ENCODE measurements at regions not wholly inside any gene's neighbourhood (a gene's known extent, or its start where the extent isn't known, plus 50 kb on each side); places are given as distances from the start of the nearest gene placed in this dataset.

DNA sequence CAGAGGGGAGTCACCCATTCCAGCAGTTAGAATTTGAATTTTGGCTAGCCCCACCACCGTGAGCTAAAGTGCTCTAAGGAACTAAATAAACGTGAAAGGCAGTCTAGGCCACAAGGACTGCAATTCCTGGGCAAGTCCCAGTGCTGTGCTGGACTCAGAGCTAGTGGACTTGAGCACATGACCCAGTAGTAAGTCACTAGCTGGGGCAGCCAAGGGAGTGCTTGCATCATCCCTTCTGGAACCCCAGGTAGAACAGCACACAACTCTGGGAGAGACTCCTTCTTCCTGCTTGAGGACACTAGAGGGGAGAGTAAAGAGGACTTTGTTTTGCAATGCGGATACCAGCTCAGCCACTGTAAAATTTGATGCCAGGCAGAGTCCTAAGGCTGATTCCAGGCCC lies 672.2 kb downstream of the CPS1 start:
- CTCF ChIA-PET, result no interaction called here
- POLR2A ChIA-PET, result no interaction called here
- no peak overlapping the region for H3K27ac ChIP-seq (ENCODE audit: insufficient read depth in 1 of 2, low read depth in 1 of 2, low read length in 2 of 2, poor library complexity in 1 of 2, severe bottlenecking in 2 of 2)
- DNase-seq, result no peak
- no peaks in the 10 kb centered on the region for H3K36me3 ChIP-seq (ENCODE audit: control insufficient read depth in 4 of 4, insufficient read depth in 4 of 4, low read length in 3 of 4)
- H3K27me3 ChIP-seq (replicated peaks in 2 of 5; ENCODE audit: control insufficient read depth in 4 of 5, insufficient read depth in 5 of 5, low read length in 4 of 5), result no peaks in the 10 kb centered on the region
- no peak overlapping the region for H3K4me3 ChIP-seq (ENCODE audit: control insufficient read depth in 1 of 7, extremely low read depth in 1 of 7, insufficient read depth in 4 of 7, low read depth in 2 of 7, low read length in 6 of 7)
- no peaks in the 10 kb centered on the region for H3K9me3 ChIP-seq (ENCODE audit: control extremely low read depth in 1 of 5, control insufficient read depth in 4 of 5, insufficient read depth in 2 of 5, low read depth in 1 of 5, low read length in 4 of 5)
- no peaks in the 10 kb centered on the region for H3K4me1 ChIP-seq (ENCODE audit: control extremely low read depth in 1 of 4, control insufficient read depth in 4 of 4, insufficient read depth in 4 of 4, low read length in 3 of 4)
- 88% methylated on average over 3 of the region's 3 CpGs for WGBS (ENCODE audit: insufficient coverage)

DNA sequence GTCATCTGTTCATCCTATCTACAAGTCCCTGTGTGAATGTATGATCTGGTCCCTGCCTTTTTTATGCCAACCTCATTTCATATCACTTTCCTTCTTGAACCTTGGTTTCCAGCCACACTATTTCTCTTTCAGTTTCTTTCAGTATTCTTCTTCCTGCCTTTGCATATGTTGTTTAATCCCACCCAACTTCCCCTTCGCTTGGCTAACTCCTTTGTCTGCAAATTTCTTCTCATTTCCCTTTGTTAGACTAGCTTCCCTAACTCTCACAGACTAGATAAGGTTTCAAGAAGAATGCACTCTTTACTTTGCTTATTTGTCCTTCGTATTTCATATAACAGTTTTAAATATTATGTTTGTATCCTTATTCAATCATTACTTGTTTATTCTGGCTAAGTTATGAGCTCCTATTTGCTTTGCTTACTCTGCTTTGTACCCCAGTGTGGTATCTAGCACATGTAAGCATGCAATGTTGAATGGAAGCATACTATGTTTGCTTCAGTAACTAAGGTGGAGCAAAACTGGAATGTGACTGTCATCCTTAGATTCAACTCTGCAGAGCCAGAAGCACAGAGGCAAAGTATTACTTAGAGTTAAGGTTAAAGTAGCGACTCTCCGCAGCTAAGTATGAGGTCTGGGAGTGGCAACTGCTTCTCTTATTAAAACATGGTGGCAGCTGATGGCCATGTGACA lies 681.3 kb downstream of the CPS1 start:
- CTCF ChIA-PET, result no interaction called here
- no CpG with 5 or more reads among the region's 4 CpGs for WGBS (ENCODE audit: insufficient coverage)
- POLR2A ChIA-PET, result no interaction called here
- no peak overlapping the region for H3K4me3 ChIP-seq (ENCODE audit: control insufficient read depth in 1 of 7, extremely low read depth in 1 of 7, insufficient read depth in 4 of 7, low read depth in 2 of 7, low read length in 6 of 7)
- peaks cover 0 to 1% (median 0%) of the 10 kb centered on the region in 5 experiments for H3K9me3 ChIP-seq (ENCODE audit: control extremely low read depth in 1 of 5, control insufficient read depth in 4 of 5, insufficient read depth in 2 of 5, low read depth in 1 of 5, low read length in 4 of 5)
- no peaks in the 10 kb centered on the region for H3K36me3 ChIP-seq (ENCODE audit: control insufficient read depth in 4 of 4, insufficient read depth in 4 of 4, low read length in 3 of 4)
- no peaks in the 10 kb centered on the region for H3K27me3 ChIP-seq (replicated peaks in 2 of 5; ENCODE audit: control insufficient read depth in 4 of 5, insufficient read depth in 5 of 5, low read length in 4 of 5)
- no peaks in the 10 kb centered on the region for H3K4me1 ChIP-seq (ENCODE audit: control extremely low read depth in 1 of 4, control insufficient read depth in 4 of 4, insufficient read depth in 4 of 4, low read length in 3 of 4)
- DNase-seq, result no peak
- no peak overlapping the region for H3K27ac ChIP-seq (ENCODE audit: insufficient read depth in 1 of 2, low read depth in 1 of 2, low read length in 2 of 2, poor library complexity in 1 of 2, severe bottlenecking in 2 of 2)

DNA sequence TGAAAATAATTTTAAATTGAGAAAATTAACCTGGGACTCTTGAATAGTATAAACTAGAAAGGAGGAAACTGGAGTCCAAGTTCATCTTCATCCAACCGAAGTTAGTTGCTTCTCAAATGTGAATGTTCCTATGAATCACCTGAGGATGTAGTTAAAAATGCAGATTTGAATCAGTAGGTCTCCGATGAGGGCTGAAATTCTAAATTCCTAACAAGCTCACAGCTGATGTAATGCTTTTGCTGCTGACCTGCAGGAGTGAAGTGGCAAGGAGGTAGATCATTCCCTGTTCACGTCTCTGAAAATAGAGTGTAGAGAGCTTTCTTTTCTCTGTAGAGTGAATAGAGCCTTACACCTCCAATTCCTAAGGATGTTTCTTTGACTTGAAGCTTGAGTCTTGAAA lies 685.5 kb downstream of the CPS1 start:
- DNase-seq, result no peak
- Histone ChIP-seq H3K4me3 (ENCODE audit: control insufficient read depth in 1 of 7, extremely low read depth in 1 of 7, insufficient read depth in 4 of 7, low read depth in 2 of 7, low read length in 6 of 7) (no peak overlapping the region), H3K27me3 (replicated peaks in 2 of 5; ENCODE audit: control insufficient read depth in 4 of 5, insufficient read depth in 5 of 5, low read length in 4 of 5) (no peaks in the 10 kb centered on the region), H3K36me3 (ENCODE audit: control insufficient read depth in 4 of 4, insufficient read depth in 4 of 4, low read length in 3 of 4) (no peaks in the 10 kb centered on the region), H3K27ac (ENCODE audit: insufficient read depth in 1 of 2, low read depth in 1 of 2, low read length in 2 of 2, poor library complexity in 1 of 2, severe bottlenecking in 2 of 2) (no peak overlapping the region), H3K4me1 (ENCODE audit: control extremely low read depth in 1 of 4, control insufficient read depth in 4 of 4, insufficient read depth in 4 of 4, low read length in 3 of 4) (no peaks in the 10 kb centered on the region), H3K9me3 (ENCODE audit: control extremely low read depth in 1 of 5, control insufficient read depth in 4 of 5, insufficient read depth in 2 of 5, low read depth in 1 of 5, low read length in 4 of 5) (no peaks in the 10 kb centered on the region)
- 96% methylated on average over 3 of the region's 3 CpGs for WGBS (ENCODE audit: insufficient coverage)
- ChIA-PET POLR2A (no interaction called here), CTCF (no interaction called here)

DNA sequence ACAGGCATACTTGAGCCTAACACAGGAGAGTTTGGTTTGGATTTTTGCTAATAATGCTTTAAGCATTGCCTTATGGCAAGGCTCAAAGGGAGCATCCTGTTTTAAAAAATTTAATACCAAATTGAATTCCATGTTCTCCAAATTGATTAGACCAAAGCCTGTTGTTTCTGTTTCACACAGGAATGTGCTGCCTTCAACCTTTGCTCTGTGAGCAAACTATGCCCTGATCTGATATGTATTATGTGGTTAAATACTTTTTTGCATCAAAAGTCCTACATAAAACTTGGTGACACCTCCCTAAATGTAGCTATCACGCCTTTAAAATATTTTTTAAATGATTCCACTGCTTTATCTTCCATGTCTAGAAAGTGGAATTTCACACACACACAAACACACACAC lies 691.4 kb downstream of the CPS1 start:
- CTCF ChIA-PET, result no interaction called here

DNA sequence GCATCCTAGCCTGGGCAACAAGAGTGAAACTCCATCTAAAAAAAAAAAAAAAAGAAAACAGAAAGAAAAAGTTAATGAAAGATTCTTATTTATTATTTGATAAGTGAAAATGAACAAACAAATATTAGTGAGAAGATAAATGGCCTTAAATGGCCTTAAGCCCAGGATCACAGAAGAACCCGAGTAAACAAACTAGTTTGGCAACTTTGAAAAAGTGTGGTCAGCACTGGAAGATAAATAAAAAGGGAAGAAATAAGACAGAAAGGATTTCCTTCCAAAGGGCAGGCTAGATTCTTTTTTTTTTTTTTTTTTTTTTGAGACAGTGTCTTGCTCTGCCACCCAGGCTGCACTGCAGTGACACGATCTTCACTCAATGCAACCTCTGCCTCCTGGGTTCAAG lies 692.4 kb downstream of the CPS1 start:
- H3K27ac ChIP-seq (ENCODE audit: insufficient read depth in 1 of 2, low read depth in 1 of 2, low read length in 2 of 2, poor library complexity in 1 of 2, severe bottlenecking in 2 of 2), result no peak overlapping the region
- H3K9me3 ChIP-seq (ENCODE audit: control extremely low read depth in 1 of 5, control insufficient read depth in 4 of 5, insufficient read depth in 2 of 5, low read depth in 1 of 5, low read length in 4 of 5), result no peaks in the 10 kb centered on the region
- DNase-seq, result no peak
- H3K4me1 ChIP-seq (ENCODE audit: control extremely low read depth in 1 of 4, control insufficient read depth in 4 of 4, insufficient read depth in 4 of 4, low read length in 3 of 4), result no peaks in the 10 kb centered on the region
- H3K36me3 ChIP-seq (ENCODE audit: control insufficient read depth in 4 of 4, insufficient read depth in 4 of 4, low read length in 3 of 4), result no peaks in the 10 kb centered on the region
- ChIA-PET POLR2A (no interaction called here), CTCF (no interaction called here)
- H3K4me3 ChIP-seq (ENCODE audit: control insufficient read depth in 1 of 7, extremely low read depth in 1 of 7, insufficient read depth in 4 of 7, low read depth in 2 of 7, low read length in 6 of 7), result no peak overlapping the region
- H3K27me3 ChIP-seq (replicated peaks in 2 of 5; ENCODE audit: control insufficient read depth in 4 of 5, insufficient read depth in 5 of 5, low read length in 4 of 5), result no peaks in the 10 kb centered on the region
- 79% methylated on average over 2 of the region's 2 CpGs for whole genome bisulfite sequencing (ENCODE audit: insufficient coverage)

More for the DNA sequence above, 691.4 kb downstream of the CPS1 start:
- Histone ChIP-seq H3K27me3 (replicated peaks in 2 of 5; ENCODE audit: control insufficient read depth in 4 of 5, insufficient read depth in 5 of 5, low read length in 4 of 5) (no peaks in the 10 kb centered on the region), H3K36me3 (ENCODE audit: control insufficient read depth in 4 of 4, insufficient read depth in 4 of 4, low read length in 3 of 4) (no peaks in the 10 kb centered on the region), H3K27ac (ENCODE audit: insufficient read depth in 1 of 2, low read depth in 1 of 2, low read length in 2 of 2, poor library complexity in 1 of 2, severe bottlenecking in 2 of 2) (no peak overlapping the region), H3K9me3 (ENCODE audit: control extremely low read depth in 1 of 5, control insufficient read depth in 4 of 5, insufficient read depth in 2 of 5, low read depth in 1 of 5, low read length in 4 of 5) (no peaks in the 10 kb centered on the region), H3K4me3 (ENCODE audit: control insufficient read depth in 1 of 7, extremely low read depth in 1 of 7, insufficient read depth in 4 of 7, low read depth in 2 of 7, low read length in 6 of 7) (no peak overlapping the region), H3K4me1 (ENCODE audit: control extremely low read depth in 1 of 4, control insufficient read depth in 4 of 4, insufficient read depth in 4 of 4, low read length in 3 of 4) (no peaks in the 10 kb centered on the region)
- POLR2A ChIA-PET, result no interaction called here
- 83% methylated on average over 1 of the region's 1 CpG for WGBS (ENCODE audit: insufficient coverage)
- no peak for DNase-seq

DNA sequence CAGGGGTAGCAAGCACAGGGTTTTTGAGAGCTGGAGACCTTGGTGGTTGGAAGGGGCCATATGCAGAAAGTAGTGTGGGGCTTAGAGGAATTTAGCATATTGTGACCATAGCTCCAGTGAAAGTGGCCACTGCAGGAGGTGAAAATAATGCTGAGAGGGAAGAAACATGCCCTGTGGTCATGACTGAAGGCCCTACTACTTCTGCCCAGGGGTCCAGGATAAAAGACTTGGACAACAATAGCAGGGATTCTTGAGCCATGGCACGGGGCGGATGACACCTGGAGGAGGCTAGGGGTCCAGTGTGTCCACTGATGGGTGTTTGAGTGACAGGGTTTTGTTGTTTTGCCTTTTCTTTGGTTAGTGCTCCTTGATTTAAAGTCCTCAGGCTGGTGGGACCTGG lies 694.6 kb downstream of the CPS1 start:
- no CpG with 5 or more reads among the region's 2 CpGs for WGBS (ENCODE audit: insufficient coverage)
- CTCF ChIA-PET, result no interaction called here
- no peaks in the 10 kb centered on the region for H3K4me1 ChIP-seq (ENCODE audit: control extremely low read depth in 1 of 4, control insufficient read depth in 4 of 4, insufficient read depth in 4 of 4, low read length in 3 of 4)
- H3K4me3 ChIP-seq (ENCODE audit: control insufficient read depth in 1 of 7, extremely low read depth in 1 of 7, insufficient read depth in 4 of 7, low read depth in 2 of 7, low read length in 6 of 7), result no peak overlapping the region
- DNase-seq, result no peak
- POLR2A ChIA-PET, result no interaction called here
- no peak overlapping the region for H3K27ac ChIP-seq (ENCODE audit: insufficient read depth in 1 of 2, low read depth in 1 of 2, low read length in 2 of 2, poor library complexity in 1 of 2, severe bottlenecking in 2 of 2)
- H3K36me3 ChIP-seq (ENCODE audit: control insufficient read depth in 4 of 4, insufficient read depth in 4 of 4, low read length in 3 of 4), result no peaks in the 10 kb centered on the region
- H3K27me3 ChIP-seq (replicated peaks in 2 of 5; ENCODE audit: control insufficient read depth in 4 of 5, insufficient read depth in 5 of 5, low read length in 4 of 5), result no peaks in the 10 kb centered on the region
- no peaks in the 10 kb centered on the region for H3K9me3 ChIP-seq (ENCODE audit: control extremely low read depth in 1 of 5, control insufficient read depth in 4 of 5, insufficient read depth in 2 of 5, low read depth in 1 of 5, low read length in 4 of 5)

DNA sequence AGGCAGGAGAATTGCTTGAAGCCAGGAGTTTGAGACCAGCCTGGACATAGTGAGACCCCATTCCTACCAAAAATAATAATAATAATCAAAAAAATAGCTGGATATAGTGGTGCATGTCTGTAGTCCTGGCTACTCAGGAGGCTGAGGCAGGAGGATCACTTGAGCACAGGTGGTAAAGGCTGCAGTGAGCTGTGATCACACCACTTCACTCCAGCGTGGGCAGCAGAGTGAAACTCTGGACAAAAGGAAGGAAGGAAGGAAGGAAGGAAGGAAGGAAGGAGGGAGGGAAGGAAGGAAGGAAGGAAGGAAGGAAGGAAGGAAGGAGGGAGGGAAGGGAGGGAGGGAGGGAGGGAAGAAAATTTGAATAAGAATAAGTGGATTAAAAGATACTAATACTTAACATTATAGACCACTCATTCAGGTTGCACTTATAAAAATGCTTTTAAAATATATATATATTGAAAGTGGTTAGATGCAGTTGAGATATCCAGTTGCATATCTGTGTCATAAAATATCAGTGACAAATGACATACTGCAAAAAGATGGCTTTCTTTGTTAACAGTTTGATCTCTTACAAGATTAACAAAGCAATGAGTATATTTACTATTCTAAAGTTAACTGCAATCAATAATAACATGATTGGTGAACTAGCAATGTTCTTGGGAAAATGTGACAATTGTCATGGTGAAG lies 702.4 kb downstream of the CPS1 start:
- POLR2A ChIA-PET, result no interaction called here
- DNase-seq, result no peak
- CTCF ChIA-PET, result no interaction called here
- no CpG with 5 or more reads among the region's 1 CpG for WGBS (ENCODE audit: insufficient coverage)
- Histone ChIP-seq H3K27me3 (replicated peaks in 2 of 5; ENCODE audit: control insufficient read depth in 4 of 5, insufficient read depth in 5 of 5, low read length in 4 of 5) (no peaks in the 10 kb centered on the region), H3K4me1 (ENCODE audit: control extremely low read depth in 1 of 4, control insufficient read depth in 4 of 4, insufficient read depth in 4 of 4, low read length in 3 of 4) (no peaks in the 10 kb centered on the region), H3K36me3 (ENCODE audit: control insufficient read depth in 4 of 4, insufficient read depth in 4 of 4, low read length in 3 of 4) (no peaks in the 10 kb centered on the region), H3K27ac (ENCODE audit: insufficient read depth in 1 of 2, low read depth in 1 of 2, low read length in 2 of 2, poor library complexity in 1 of 2, severe bottlenecking in 2 of 2) (no peak overlapping the region), H3K9me3 (ENCODE audit: control extremely low read depth in 1 of 5, control insufficient read depth in 4 of 5, insufficient read depth in 2 of 5, low read depth in 1 of 5, low read length in 4 of 5) (no peaks in the 10 kb centered on the region), H3K4me3 (ENCODE audit: control insufficient read depth in 1 of 7, extremely low read depth in 1 of 7, insufficient read depth in 4 of 7, low read depth in 2 of 7, low read length in 6 of 7) (no peak overlapping the region)

Data from common myeloid progenitor, CD34-positive (primary cell).